GM18861 (cell line): ENCODE measurements at regions not wholly inside any gene's neighbourhood (a gene's known extent, or its start where the extent isn't known, plus 50 kb on each side); places are given as distances from the start of the nearest gene placed in this dataset.
"Not testable (repeated sequence)": the region's sequence is repeated elsewhere in the genome, so short reads cannot be mapped to it uniquely, and the experiment has no call there.

Experiments used
- ATAC-seq: cut with Tn5 transposase; IDR thresholded peaks from one replicate; pipeline ENCODE4 v1.9.1; 2021; ENCODE audit not compliant: unreplicated experiment

GRCh38 chr6:165012183-165012582 lies 297.2 kb downstream of the C6orf118 start:
- ATAC-seq, result no peak

- ATAC-seq, result no peak
Measured at GRCh38 chr6:165010556-165011535, 298.6 kb downstream of the C6orf118 start.

- no peak for ATAC-seq
Measured at GRCh38 chr6:165008971-165009370, 300.4 kb downstream of the C6orf118 start.

GRCh38 chr6:165002866-165003265 lies 306.5 kb downstream of the C6orf118 start:
- no peak for ATAC-seq

- ATAC-seq, result no peak
Measured at GRCh38 chr6:165002358-165002757, 307.0 kb downstream of the C6orf118 start.

- ATAC-seq, result no peak
Measured at GRCh38 chr6:165001502-165002157, 307.8 kb downstream of the C6orf118 start.

GRCh38 chr6:164998297-164998696 lies 311.1 kb downstream of the C6orf118 start:
- ATAC-seq, result no peak

GRCh38 chr6:164996838-164997237 lies 312.6 kb downstream of the C6orf118 start:
- no peak for ATAC-seq

GRCh38 chr6:164991573-164991972 lies 317.8 kb downstream of the C6orf118 start:
- no peak for ATAC-seq

GRCh38 chr6:164990901-164991300 lies 318.5 kb downstream of the C6orf118 start:
- no peak for ATAC-seq

- no peak for ATAC-seq
Measured at GRCh38 chr6:164982389-164982788, 327.0 kb downstream of the C6orf118 start.

GRCh38 chr6:164967102-164967501 lies 342.3 kb downstream of the C6orf118 start:
- ATAC-seq, result no peak

GRCh38 chr6:164962805-164963204 lies 346.6 kb downstream of the C6orf118 start:
- ATAC-seq, result no peak

GRCh38 chr6:164947164-164947563 lies 362.2 kb downstream of the C6orf118 start:
- ATAC-seq, result no peak

GRCh38 chr6:164942271-164942670 lies 367.1 kb downstream of the C6orf118 start:
- ATAC-seq, result no peak

GRCh38 chr6:164933238-164933794 lies 376.1 kb downstream of the C6orf118 start:
- not testable (repeated sequence) for ATAC-seq

- ATAC-seq, result no peak
Measured at GRCh38 chr6:164929408-164929977, 379.9 kb downstream of the C6orf118 start.

GRCh38 chr6:164928728-164929407 lies 380.5 kb downstream of the C6orf118 start:
- ATAC-seq, result no peak

- no peak for ATAC-seq
Measured at GRCh38 chr6:164928057-164928727, 381.2 kb downstream of the C6orf118 start.
